ENCODE measurements at regions not wholly inside any gene's neighbourhood (a gene's known extent, or its start where the extent isn't known, plus 50 kb on each side); places are given as distances from the start of the nearest gene placed in this dataset.

DNA sequence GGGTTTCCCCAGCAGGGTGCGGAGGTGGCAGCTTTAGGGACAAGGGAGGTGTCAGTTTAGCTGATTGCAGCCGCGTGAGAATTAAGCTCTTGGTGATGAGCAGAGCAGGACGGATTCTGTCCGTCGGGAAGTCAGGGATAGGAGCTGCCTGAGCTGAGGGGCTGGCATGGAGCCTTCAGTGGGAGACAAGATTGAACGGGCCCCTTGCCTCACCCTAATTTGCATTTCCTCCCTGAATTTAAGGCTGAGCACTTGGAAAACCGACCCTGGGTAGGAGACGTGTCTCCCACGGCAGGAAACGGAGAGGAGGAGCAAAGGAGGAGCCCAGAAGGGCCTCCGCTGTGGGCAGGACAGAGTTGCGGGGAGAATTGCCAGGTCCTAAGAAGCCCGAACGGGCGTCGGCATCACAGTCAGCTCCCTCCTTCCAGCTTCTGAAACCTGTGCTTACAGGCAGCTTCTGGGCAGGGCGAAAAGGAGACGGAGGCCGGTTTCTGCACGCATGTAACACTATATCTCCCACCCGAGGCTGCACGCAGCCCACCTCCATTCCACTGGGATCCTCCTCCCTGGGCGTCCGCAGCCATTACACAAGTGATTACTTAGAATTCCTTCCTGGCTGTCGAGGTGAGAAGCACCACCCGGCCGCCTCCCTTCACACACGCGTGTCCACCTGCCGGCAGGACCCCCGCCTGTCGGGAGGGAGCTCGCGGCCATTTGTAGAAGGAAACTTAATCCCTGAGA is 345.8 kb downstream of the BRD1 start:
- TF ChIP-seq, protein P1, sequence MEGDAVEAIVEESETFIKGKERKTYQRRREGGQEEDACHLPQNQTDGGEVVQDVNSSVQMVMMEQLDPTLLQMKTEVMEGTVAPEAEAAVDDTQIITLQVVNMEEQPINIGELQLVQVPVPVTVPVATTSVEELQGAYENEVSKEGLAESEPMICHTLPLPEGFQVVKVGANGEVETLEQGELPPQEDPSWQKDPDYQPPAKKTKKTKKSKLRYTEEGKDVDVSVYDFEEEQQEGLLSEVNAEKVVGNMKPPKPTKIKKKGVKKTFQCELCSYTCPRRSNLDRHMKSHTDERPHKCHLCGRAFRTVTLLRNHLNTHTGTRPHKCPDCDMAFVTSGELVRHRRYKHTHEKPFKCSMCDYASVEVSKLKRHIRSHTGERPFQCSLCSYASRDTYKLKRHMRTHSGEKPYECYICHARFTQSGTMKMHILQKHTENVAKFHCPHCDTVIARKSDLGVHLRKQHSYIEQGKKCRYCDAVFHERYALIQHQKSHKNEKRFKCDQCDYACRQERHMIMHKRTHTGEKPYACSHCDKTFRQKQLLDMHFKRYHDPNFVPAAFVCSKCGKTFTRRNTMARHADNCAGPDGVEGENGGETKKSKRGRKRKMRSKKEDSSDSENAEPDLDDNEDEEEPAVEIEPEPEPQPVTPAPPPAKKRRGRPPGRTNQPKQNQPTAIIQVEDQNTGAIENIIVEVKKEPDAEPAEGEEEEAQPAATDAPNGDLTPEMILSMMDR (IDR thresholded peaks at IDR 0.05), result no peak
- no peak for TF ChIP-seq POLR2A (IDR thresholded peaks at IDR 0.05)

Measured in tibial nerve (tissue), 3 donors.